HEK293 (cell line): ENCODE measurements at regions not wholly inside any gene's neighbourhood (a gene's known extent, or its start where the extent isn't known, plus 50 kb on each side); places are given as distances from the start of the nearest gene placed in this dataset.

Experiments used
- CTCF ChIA-PET: fragments of 350-600 bp; formaldehyde crosslinking; extraction: SDS; loops from one replicate; lab custom pipeline; 2021; ENCODE audit warnings: antibody characterized with exemption; lab: Yijun Ruan, JAX
- POLR2A ChIA-PET: fragments of 300-600 bp; formaldehyde crosslinking; extraction: SDS; loops from one replicate; lab custom pipeline; 2020; ENCODE audit warnings: antibody characterized with exemption, inconsistent platforms; lab: Yijun Ruan, JAX
- H3K27ac ChIP-seq: fragments of 200-500 bp; sonication (Bioruptor generic); 2 replicates; pipeline ENCODE4 v1.5.1; 2014; ENCODE audit warnings: low read depth, low read length, control low read depth, inconsistent platforms; ENCODE audit errors: extremely low read depth
- H3K36me3 ChIP-seq, 2 experiments: fragments of 200-500 bp in 1 of 2; sonication (Bioruptor generic) in 1 of 2; 1 replicate in 1 of 2; 2 replicates in 1 of 2; pipeline ENCODE4 v1.5.1; 2014 to 2017; ENCODE audit warnings: inconsistent platforms in 2 of 2, low read length in 2 of 2; ENCODE audit not compliant: control insufficient read depth in 2 of 2, insufficient read depth in 1 of 2
- H3K4me1 ChIP-seq: fragments of 200-500 bp; sonication (Bioruptor generic); 2 replicates; pipeline ENCODE4 v1.5.1; 2014; ENCODE audit warnings: mild to moderate bottlenecking, low read length, inconsistent platforms; ENCODE audit not compliant: control insufficient read depth, insufficient read depth
- H3K4me3 ChIP-seq: 2 replicates; pipeline ENCODE4 v1.5.1; 2011; ENCODE audit warnings: low read depth, mild to moderate bottlenecking, control low read depth, low read length, moderate library complexity
- H3K9me3 ChIP-seq: fragments of 200-500 bp; sonication (Bioruptor generic); 2 replicates; pipeline ENCODE4 v1.5.1; 2014; ENCODE audit warnings: low read depth, low read length, inconsistent platforms; ENCODE audit not compliant: control insufficient read depth, insufficient read depth
- GLI2 ChIP-seq: fragments of 450-650 bp; formaldehyde crosslinking; IDR thresholded peaks from 2 replicates; pipeline ENCODE4; 2017; ENCODE audit warnings: missing biosample characterization, missing genetic modification characterization, low read depth, borderline replicate concordance
- GLIS2 ChIP-seq: fragments of 450-650 bp; formaldehyde crosslinking; IDR thresholded peaks from 2 replicates; pipeline ENCODE4 v1.5.1; 2016; ENCODE audit warnings: missing biosample characterization, missing genetic modification characterization
- MYNN ChIP-seq: fragments of 450-650 bp; formaldehyde crosslinking; IDR thresholded peaks from 2 replicates; pipeline ENCODE4 v1.5.1; 2016; ENCODE audit warnings: missing biosample characterization, missing genetic modification characterization, borderline replicate concordance
- SCRT1 ChIP-seq: fragments of 450-650 bp; formaldehyde crosslinking; IDR thresholded peaks from 2 replicates; pipeline ENCODE4 v1.5.1; 2016; ENCODE audit warnings: missing biosample characterization, missing genetic modification characterization, borderline replicate concordance
- SP7 ChIP-seq: fragments of 450-650 bp; formaldehyde crosslinking; IDR thresholded peaks from 2 replicates; pipeline ENCODE4 v1.5.1; 2016; ENCODE audit warnings: missing biosample characterization, missing genetic modification characterization
- WT1 ChIP-seq: fragments of 450-650 bp; formaldehyde crosslinking; IDR thresholded peaks from 2 replicates; pipeline ENCODE4 v1.5.1; 2016; ENCODE audit warnings: missing biosample characterization, missing genetic modification characterization
- YY2 ChIP-seq: fragments of 450-650 bp; formaldehyde crosslinking; IDR thresholded peaks from 2 replicates; pipeline ENCODE4 v1.5.1; 2016; ENCODE audit warnings: missing biosample characterization, missing genetic modification characterization
- ZBTB17 ChIP-seq: fragments of 450-650 bp; formaldehyde crosslinking; IDR thresholded peaks from 2 replicates; pipeline ENCODE4 v1.5.1; 2016; ENCODE audit warnings: missing biosample characterization, missing genetic modification characterization
- ZNF114 ChIP-seq: fragments of 450-650 bp; formaldehyde crosslinking; IDR thresholded peaks from 2 replicates; pipeline ENCODE4 v1.5.0; 2017; ENCODE audit warnings: missing biosample characterization, missing genetic modification characterization
- ZNF121 ChIP-seq: fragments of 450-650 bp; formaldehyde crosslinking; IDR thresholded peaks from 2 replicates; pipeline ENCODE4 v1.5.1; 2016; ENCODE audit warnings: missing biosample characterization, missing genetic modification characterization
- ZNF16 ChIP-seq: fragments of 450-650 bp; formaldehyde crosslinking; IDR thresholded peaks from 2 replicates; pipeline ENCODE4 v1.5.1; 2016; ENCODE audit warnings: low read depth, missing biosample characterization, missing genetic modification characterization
- ZNF175 ChIP-seq: fragments of 450-650 bp; formaldehyde crosslinking; IDR thresholded peaks from 2 replicates; pipeline ENCODE4 v1.5.1; 2016; ENCODE audit warnings: missing biosample characterization, missing genetic modification characterization
- ZNF18 ChIP-seq: fragments of 450-650 bp; formaldehyde crosslinking; IDR thresholded peaks from 2 replicates; pipeline ENCODE4 v1.5.1; 2016; ENCODE audit warnings: missing biosample characterization, missing genetic modification characterization
- ZNF2 ChIP-seq: fragments of 450-650 bp; formaldehyde crosslinking; IDR thresholded peaks from 2 replicates; pipeline ENCODE4 v1.5.1; 2016; ENCODE audit warnings: missing biosample characterization, missing genetic modification characterization
- ZNF324 ChIP-seq: fragments of 450-650 bp; formaldehyde crosslinking; IDR thresholded peaks from 2 replicates; pipeline ENCODE4 v1.5.1; 2016; ENCODE audit warnings: missing biosample characterization, missing genetic modification characterization
- ZNF341 ChIP-seq: fragments of 450-650 bp; formaldehyde crosslinking; IDR thresholded peaks from 2 replicates; pipeline ENCODE4; 2016; ENCODE audit warnings: low read depth, missing biosample characterization, missing genetic modification characterization
- ZNF398 ChIP-seq: fragments of 450-650 bp; formaldehyde crosslinking; IDR thresholded peaks from 2 replicates; pipeline ENCODE4 v1.5.1; 2017; ENCODE audit warnings: missing biosample characterization, missing genetic modification characterization
- ZNF416 ChIP-seq: fragments of 450-650 bp; formaldehyde crosslinking; IDR thresholded peaks from 2 replicates; pipeline ENCODE4 v1.5.1; 2016; ENCODE audit warnings: missing biosample characterization, missing genetic modification characterization
- ZNF48 ChIP-seq: fragments of 450-650 bp; formaldehyde crosslinking; IDR thresholded peaks from 2 replicates; pipeline ENCODE4 v1.5.1; 2016; ENCODE audit warnings: missing biosample characterization, missing genetic modification characterization
- ZNF530 ChIP-seq: fragments of 450-650 bp; formaldehyde crosslinking; IDR thresholded peaks from 2 replicates; pipeline ENCODE4 v1.5.1; 2016; ENCODE audit warnings: low read depth, missing biosample characterization, missing genetic modification characterization
- ZNF549 ChIP-seq: fragments of 450-650 bp; IDR thresholded peaks from 2 replicates; pipeline ENCODE4 v1.5.1; 2018; ENCODE audit warnings: missing biosample characterization, missing genetic modification characterization, mild to moderate bottlenecking, inconsistent platforms, moderate library complexity
- ZNF561 ChIP-seq: fragments of 450-650 bp; IDR thresholded peaks from 2 replicates; pipeline ENCODE4 v1.5.1; 2018; ENCODE audit warnings: missing biosample characterization, missing genetic modification characterization, borderline replicate concordance
- ZNF670 ChIP-seq: fragments of 450-650 bp; formaldehyde crosslinking; IDR thresholded peaks from 2 replicates; pipeline ENCODE4 v1.5.1; 2016; ENCODE audit warnings: missing biosample characterization, missing genetic modification characterization, low read depth
- ZNF677 ChIP-seq: fragments of 450-650 bp; IDR thresholded peaks from 2 replicates; pipeline ENCODE4 v1.5.0; 2018; ENCODE audit warnings: missing biosample characterization, mild to moderate bottlenecking, missing genetic modification characterization, moderate library complexity
- ZNF707 ChIP-seq: fragments of 450-650 bp; formaldehyde crosslinking; IDR thresholded peaks from 2 replicates; pipeline ENCODE4 v1.5.1; 2016; ENCODE audit warnings: missing biosample characterization, missing genetic modification characterization
- ZSCAN5A ChIP-seq: fragments of 450-650 bp; formaldehyde crosslinking; IDR thresholded peaks from 2 replicates; pipeline ENCODE4 v1.5.1; 2016; ENCODE audit warnings: missing biosample characterization, missing genetic modification characterization

GRCh38 chr6:147829418-147829817, 320.9 kb downstream of the SAMD5 start:
- ChIA-PET POLR2A (no interaction called here), CTCF (no interaction called here)
- TF ChIP-seq GLI2 (tag by site-specific recombination) = no peak
- TF ChIP-seq MYNN (tag by site-specific recombination) = no peak
- TF ChIP-seq ZNF670 = no peak
- no peak for TF ChIP-seq SCRT1 (tag by site-specific recombination)
- TF ChIP-seq ZNF16 (tag by site-specific recombination) = no peak
- TF ChIP-seq ZNF114 (tag by site-specific recombination) = no peak
- no peak for TF ChIP-seq ZNF398 (tag by site-specific recombination)
- TF ChIP-seq ZSCAN5A (tag by site-specific recombination) = no peak
- TF ChIP-seq ZNF561 (tag by site-specific recombination) = no peak
- TF ChIP-seq YY2 (tag by site-specific recombination) = no peak
- TF ChIP-seq ZNF121 (tag by site-specific recombination) = no peak
- TF ChIP-seq ZNF324 (tag by site-specific recombination) = no peak
- no peak for TF ChIP-seq ZNF2 (tag by site-specific recombination)
- TF ChIP-seq WT1 = no peak
- no peak for TF ChIP-seq ZNF18 (tag by site-specific recombination)
- TF ChIP-seq ZNF341 = no peak
- no peak for TF ChIP-seq ZNF707 (tag by site-specific recombination)
- no peak for TF ChIP-seq ZNF175 (tag by site-specific recombination)
- TF ChIP-seq ZNF416 (tag by site-specific recombination) = no peak

GRCh38 chr6:147829835-147830234, 321.3 kb downstream of the SAMD5 start:
- no peak overlapping the region for H3K27ac ChIP-seq
- H3K36me3 ChIP-seq = no peaks in the 10 kb centered on the region
- CTCF ChIA-PET = no interaction called here
- H3K4me1 ChIP-seq = no peaks in the 10 kb centered on the region; the same call in 1 of the 2 replicates
- no peak for TF ChIP-seq ZNF530 (tag by site-specific recombination)
- no peak for TF ChIP-seq GLIS2 (tag by site-specific recombination)
- TF ChIP-seq SP7 (tag by site-specific recombination) = no peak
- no peak for TF ChIP-seq ZNF549
- TF ChIP-seq ZBTB17 (tag by site-specific recombination) = no peak
- no peak for TF ChIP-seq ZNF677
- no peak for TF ChIP-seq ZSCAN5A (tag by site-specific recombination)
- TF ChIP-seq ZNF48 (tag by site-specific recombination) = no peak
- TF ChIP-seq ZNF398 (tag by site-specific recombination) = no peak
- TF ChIP-seq, all 188 proteins: peak for 0
- Histone ChIP-seq H3K9me3 (no peaks in the 10 kb centered on the region), H3K4me3 (no peak overlapping the region)
- POLR2A ChIA-PET = no interaction called here

More at GRCh38 chr6:147829418-147829817, 320.9 kb downstream of the SAMD5 start:
- H3K9me3 ChIP-seq = no peaks in the 10 kb centered on the region
- no peak overlapping the region for H3K4me3 ChIP-seq
- H3K27ac ChIP-seq = no peak overlapping the region
- no peaks in the 10 kb centered on the region for H3K36me3 ChIP-seq
- no peaks in the 10 kb centered on the region; the same call in 1 of the 2 replicates for H3K4me1 ChIP-seq
